ENCODE measurements at regions not wholly inside any gene's neighbourhood (a gene's known extent, or its start where the extent isn't known, plus 50 kb on each side); places are given as distances from the start of the nearest gene placed in this dataset.

DNA sequence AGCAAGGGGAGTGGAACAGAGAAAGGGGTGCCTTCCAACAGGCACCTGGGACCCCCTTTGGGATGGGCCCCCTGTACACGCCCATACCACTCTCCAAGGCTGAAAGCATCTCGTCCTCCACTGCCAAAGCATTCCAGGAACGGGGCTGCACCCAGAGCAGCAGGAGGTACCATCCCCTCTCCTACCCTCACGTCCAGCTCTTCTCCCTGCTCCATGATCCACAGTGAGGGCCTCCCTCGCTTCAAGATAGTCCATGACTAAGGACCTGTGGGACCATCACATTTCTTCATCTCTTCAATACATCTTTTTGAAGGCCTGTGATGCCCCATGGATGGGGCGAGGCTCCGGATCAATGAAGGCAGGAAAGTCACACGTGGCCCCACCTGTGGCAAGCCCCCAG is 209.9 kb downstream of the ANKRD60 start:
- Histone ChIP-seq H4K20me1 (ENCODE audit: insufficient read depth, low read length) (no peaks in the 10 kb centered on the region), H4K91ac (ENCODE audit: insufficient read depth, low read depth, low read length) (no peak overlapping the region), H4K8ac (ENCODE audit: low read depth in 2 of 2, low read length in 2 of 2) (no peak overlapping the region), H3K4me2 (ENCODE audit: low read depth, low read length) (no peak overlapping the region), H3K36me3 (ENCODE audit: control insufficient read depth, insufficient read depth, low read length) (no peaks in the 10 kb centered on the region), H3K4ac (ENCODE audit: low read depth, low read length) (no peak overlapping the region), H3K9ac (ENCODE audit: low read depth, low read length) (no peak overlapping the region), H3K18ac (ENCODE audit: low read depth, low read length) (no peak overlapping the region), H3K9me3 (ENCODE audit: control insufficient read depth, insufficient read depth, low read length) (no peaks in the 10 kb centered on the region), H3K23ac (ENCODE audit: low read depth, low read length) (no peak overlapping the region), H3K4me3 (ENCODE audit: insufficient read depth, low read depth, low read length) (no peak overlapping the region), H3K79me1 (ENCODE audit: low read depth in 1 of 2, low read length in 2 of 2) (no peaks in the 10 kb centered on the region), H4K5ac (ENCODE audit: low read depth, low read length) (no peak overlapping the region), H2AK9ac (replicated peaks; ENCODE audit: low read depth, low read length, poor library complexity) (no peak overlapping the region), H2AFZ (replicated peaks; ENCODE audit: low read length, poor library complexity) (no peak overlapping the region), H3K27ac (ENCODE audit: insufficient read depth, low read length) (no peak overlapping the region), H2AK5ac (ENCODE audit: low read depth, low read length) (no peak overlapping the region), H2BK15ac (ENCODE audit: low read depth, low read length) (no peak overlapping the region), H2BK120ac (ENCODE audit: low read depth, low read length) (no peak overlapping the region), H3K9me1 (ENCODE audit: insufficient read depth, low read length) (no peaks in the 10 kb centered on the region), H3K56ac (ENCODE audit: extremely low read depth, insufficient read depth, low read length) (no peak overlapping the region), H3K27me3 (ENCODE audit: control insufficient read depth, insufficient read depth, low read length) (no peaks in the 10 kb centered on the region), H3K4me1 (ENCODE audit: control insufficient read depth, insufficient read depth, low read length) (no peaks in the 10 kb centered on the region), H2BK20ac (ENCODE audit: low read depth, low read length) (no peak overlapping the region), H3K14ac (replicated peaks; ENCODE audit: low read depth, low read length) (no peak overlapping the region), H2BK5ac (ENCODE audit: low read depth, low read length, poor library complexity, severe bottlenecking) (no peak overlapping the region)
- DNase-seq (no peak), ATAC-seq (ENCODE audit: low read depth) (no peak)
- BruUV-seq (replicated peaks), result no TSS peak
- dilution Hi-C loops (cut with HindIII; ENCODE audit: low sequenced_read_pairs, unreplicated experiment) (no loop called here), in situ Hi-C loops (cut with MboI; ENCODE audit: low sequenced_read_pairs) (no loop called here), intact Hi-C loops (cut with micrococcal nuclease) (no loop called here)
- CTCF ChIA-PET, result no interaction called here
- TF ChIP-seq BHLHE40 (IDR thresholded peaks at IDR 0.05; ENCODE audit: low read depth, low read length) (no peak), MAFK (IDR thresholded peaks at IDR 0.05; ENCODE audit: low read depth, low read length) (no peak), USF2 (IDR thresholded peaks at IDR 0.05; ENCODE audit: low read depth, low read length) (no peak)
- 76% methylated on average over 4 of the region's 8 CpGs; no CpG with 5 or more reads in 1 of the 2 experiments for WGBS, 2 experiments (ENCODE audit: extremely low coverage in 2 of 2, insufficient read length in 1 of 2)
- POLR2A ChIA-PET (ENCODE audit: unreplicated experiment), result no interaction called here

Measured in IMR-90 (cell line).